Urothelium cell line (cell line): ENCODE measurements at regions not wholly inside any gene's neighbourhood (a gene's known extent, or its start where the extent isn't known, plus 50 kb on each side); places are given as distances from the start of the nearest gene placed in this dataset.
"Not testable (repeated sequence)": the region's sequence is repeated elsewhere in the genome, so short reads cannot be mapped to it uniquely, and the experiment has no call there.

ENCODE experiments used
- DNase-seq: peaks from one replicate; pipeline ENCODE4 v3.0.0; 2011; ENCODE audit warnings: low spot score, mixed read lengths
- FAIRE-seq: peaks from 2 replicates; lab custom pipeline; 2011; peaks lifted over from hg19 to GRCh38; lab: Jason Lieb, UNC

DNA sequence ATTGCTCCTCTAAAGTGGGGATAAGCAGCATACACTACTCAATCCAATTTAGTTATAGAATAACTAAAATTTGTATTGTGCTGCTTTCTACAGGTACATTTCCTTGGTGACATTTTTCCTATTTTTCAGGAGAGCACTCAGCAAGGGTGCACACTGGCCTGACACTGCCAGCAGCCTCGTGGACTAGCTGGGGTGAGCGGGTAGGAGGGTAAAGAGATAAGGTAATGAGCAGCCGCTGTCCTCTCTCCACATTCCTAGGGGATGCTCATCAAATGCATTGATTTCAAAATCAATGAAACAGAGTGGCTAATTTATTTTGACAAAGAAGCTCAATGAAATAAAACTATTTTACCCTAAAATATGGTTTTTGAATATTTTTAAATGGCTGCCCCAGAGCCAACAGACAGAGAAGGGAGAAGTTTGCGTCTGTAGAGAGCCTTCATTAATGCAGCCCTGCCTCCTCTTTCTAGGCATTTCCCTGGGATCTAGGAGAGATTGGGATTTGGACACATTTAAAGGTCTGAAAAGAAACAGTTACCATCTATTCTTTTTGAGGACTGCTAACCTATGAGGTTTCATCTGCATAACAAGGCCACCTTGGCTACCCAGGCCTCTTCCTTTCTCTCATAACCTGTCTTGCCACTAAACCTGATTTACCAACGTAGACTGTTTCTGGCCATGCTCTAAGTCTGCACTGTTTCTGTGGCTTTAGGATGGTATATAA lies 561.0 kb downstream of the IPMK start:
- no peak for DNase-seq
- no peak for FAIRE-seq

DNA sequence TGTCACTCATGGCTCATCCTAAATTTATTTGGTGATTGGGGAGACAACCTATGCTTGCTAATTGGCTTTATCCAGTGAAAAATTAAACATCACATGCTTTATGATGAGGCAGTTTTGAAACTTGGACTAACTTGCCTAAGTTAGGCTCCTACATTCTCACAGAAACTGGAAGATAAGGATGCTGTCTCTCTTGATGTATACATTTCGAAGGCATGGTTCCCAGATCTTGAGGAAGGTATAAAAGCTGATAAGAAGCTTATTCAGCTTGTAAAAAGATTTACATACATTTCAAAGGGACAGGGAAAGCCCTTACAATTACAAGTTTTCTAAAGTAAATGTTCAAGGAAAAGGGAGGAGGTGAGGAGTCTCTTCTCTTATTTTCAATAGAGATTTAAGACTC lies 561.7 kb downstream of the IPMK start:
- DNase-seq (no peak), FAIRE-seq (no peak)

DNA sequence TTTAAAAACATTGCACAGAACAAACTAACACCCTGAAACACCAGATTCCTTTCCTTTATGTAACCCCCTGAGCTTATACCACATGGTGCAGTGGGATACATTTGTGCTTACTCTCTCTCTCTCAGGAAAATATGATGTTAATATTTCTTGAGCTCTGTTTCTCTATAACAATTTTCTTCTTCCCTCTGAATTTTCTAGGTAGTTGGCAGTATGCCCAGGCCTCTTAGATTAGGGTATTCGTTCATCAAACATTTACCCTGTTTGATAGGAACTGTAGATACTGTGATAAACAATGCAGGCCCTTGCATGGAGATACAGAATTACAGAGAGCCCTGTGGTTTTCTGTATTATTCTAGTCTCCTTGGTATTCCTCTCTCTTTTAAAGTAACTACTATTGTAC lies 567.8 kb downstream of the IPMK start:
- no peak for FAIRE-seq
- no peak for DNase-seq

DNA sequence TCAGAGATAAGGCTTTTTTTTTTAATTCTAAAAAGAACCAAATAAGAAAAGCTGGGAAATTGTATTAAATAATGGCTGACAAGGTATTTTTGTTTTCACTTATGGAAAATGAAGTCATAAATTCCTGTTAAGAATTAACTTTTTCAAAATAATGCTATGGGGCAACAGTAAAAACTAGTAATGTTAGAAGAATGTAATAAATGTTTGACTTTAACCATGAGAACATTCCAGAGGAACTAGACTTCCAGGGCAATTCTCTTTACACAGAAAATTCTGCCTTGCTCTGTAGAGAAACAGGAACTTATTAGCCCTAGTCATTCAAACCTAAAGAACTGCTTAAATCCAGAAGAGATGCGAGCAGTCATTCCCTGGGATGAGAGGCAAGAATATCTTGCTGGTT lies 571.1 kb downstream of the IPMK start:
- FAIRE-seq (no peak), DNase-seq (peak; percentile 49)

DNA sequence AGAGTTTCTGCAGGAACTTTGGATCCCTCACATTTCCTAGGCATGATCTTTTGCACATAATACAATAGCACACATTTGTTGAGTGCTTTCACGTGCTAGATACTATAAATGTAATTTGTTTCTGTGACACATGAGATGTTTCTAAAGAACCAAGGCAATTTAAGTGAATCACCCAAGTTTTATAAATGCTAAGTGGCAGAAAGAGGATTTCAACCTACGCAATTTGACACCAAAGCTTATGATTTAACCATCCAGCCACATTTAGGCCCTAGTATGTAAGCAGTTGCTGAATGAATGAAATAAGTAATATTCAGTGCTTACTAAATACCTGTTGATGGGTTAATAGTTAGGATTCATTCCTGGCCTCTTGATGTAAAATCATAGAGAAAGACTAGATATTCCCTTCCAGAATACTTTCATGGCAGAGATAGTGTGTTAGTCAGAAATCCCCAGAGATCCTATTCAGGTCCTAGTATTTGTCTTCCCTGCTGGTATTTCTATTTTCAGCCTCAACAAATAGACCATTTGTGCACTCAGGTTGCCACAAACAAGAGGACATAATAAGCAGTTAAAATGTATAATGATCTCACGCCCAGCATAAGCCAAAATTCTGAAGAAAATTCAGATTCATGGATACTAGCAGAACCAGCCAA lies 572.6 kb downstream of the IPMK start:
- no peak for FAIRE-seq

DNA sequence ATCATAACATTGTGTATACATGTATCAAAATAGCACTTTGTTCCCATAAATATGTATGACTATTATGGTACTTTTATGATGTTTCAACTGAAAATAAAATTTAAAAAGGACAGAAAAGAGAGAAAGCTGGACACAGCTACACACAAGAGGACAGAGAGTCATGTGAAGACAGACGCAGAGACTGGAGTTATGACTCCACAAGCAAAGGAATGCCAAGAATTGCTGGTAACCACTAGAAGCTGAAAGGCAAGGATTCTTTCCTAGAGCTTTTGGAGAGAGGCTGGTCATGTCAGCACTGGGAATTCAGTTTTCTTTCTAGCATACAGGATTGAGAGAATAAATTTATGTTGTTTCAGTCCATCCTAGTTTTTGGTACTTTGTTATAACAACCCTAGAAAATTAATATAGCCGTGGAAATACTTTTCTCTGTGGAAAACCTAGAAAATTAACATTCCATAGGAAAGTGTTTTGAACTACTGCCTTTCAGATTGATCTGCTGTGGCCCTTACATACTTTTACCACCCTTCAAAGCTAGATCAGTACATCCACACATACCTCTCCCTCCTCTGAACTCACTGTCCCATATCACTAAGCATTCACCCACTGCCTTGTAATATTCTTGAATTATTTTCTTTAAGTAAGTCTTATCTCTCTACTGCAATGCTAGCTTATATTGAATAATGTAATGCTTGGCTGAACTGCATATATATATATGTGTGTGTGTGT lies 575.3 kb downstream of the IPMK start:
- DNase-seq, result peak; percentile 52
- FAIRE-seq, result peak; percentile 17

More for the DNA sequence above, 572.6 kb downstream of the IPMK start:
- no peak for DNase-seq

DNA sequence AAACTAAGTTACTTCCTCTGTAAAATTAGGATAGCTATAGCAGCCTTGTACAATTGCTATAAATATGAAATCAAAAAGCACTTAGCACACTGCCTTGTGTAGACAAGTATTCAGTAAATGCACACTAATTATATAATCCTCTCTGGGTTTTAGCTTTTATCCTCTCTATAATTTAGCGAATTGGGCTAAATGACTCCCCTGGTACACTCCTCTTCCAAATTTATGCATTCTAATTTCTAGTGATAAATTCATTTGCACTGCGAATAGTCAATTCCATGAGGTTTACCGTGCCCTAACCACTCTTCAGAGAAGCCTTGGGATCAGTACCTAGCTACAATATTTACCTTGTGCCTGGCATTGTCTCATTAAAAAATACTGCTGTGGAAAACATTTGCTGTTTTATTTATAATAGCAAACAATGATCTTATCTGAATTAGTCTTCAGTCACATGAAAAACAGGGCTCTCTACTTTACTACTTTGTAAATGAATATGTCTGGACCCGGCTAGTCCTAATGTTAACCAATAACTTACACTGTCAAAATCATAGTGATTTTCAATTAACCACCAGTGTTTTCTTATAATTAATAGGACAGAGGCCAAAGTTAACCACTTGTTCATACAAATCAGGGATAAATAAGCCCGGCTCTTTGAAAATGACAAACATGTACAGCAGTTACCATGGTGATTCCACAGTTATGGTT lies 577.9 kb downstream of the IPMK start:
- FAIRE-seq, result no peak

DNA sequence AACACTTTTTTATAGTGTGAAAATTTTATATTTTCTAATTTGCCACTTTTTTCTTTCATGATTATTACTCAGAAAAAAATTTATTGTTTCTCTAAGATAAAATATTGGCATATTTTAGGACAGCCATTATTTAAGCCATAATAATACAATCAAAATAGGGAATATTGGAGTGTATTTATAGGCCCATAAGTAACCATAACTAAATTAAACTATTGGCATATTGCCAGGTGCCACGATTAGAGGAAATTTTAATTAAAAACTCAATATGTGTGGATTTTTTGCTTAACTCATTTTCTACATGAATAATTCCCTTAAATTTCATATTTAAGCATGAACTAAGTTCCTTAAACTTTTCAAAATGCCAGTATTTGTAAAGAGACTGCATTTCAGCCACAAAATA lies 587.8 kb downstream of the IPMK start:
- DNase-seq (no peak), FAIRE-seq (no peak)

More for the DNA sequence above, 577.9 kb downstream of the IPMK start:
- DNase-seq, result no peak

DNA sequence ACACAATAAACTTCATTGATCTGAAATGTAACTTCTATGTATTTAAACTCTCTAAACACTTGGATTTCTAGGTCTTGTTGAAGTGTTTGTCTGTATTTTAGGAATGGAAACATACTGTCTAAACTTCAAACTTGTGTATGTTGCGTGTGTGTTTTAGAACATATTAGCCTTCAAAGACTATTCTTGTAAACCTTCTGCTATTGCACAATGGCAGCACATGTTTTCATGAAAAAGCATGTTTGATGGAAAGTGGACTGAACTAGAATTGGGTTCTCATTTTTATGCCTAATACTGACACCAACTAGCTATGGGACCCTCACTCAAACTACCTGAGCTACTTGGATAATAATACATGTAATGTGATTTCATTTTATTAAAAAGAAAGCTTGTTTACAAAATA lies 592.6 kb downstream of the IPMK start:
- DNase-seq, result no peak
- no peak for FAIRE-seq

DNA sequence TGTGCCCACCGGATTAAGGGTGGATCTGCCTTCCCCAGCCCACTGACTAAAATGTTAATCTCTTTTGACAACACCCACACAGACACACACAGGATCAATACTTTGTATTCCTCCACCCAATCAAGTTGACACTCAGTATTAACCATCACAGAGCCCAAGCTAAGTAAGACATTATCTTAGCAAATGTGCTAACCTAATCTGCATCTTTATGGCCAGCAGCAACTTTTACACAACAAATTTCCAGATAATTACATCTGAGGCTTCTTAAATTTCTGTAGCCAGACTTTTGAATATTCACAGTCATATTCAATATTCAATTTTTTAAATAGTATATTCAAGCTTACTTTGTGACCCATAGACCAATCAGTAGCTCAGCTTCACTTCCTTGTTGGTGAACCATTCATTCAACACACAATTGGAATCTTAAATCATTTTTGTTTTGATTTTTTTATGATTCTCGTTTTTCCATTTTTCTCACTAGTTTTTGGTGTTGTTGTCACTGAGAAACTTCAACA lies 594.2 kb downstream of the IPMK start:
- DNase-seq (no peak), FAIRE-seq (no peak)

DNA sequence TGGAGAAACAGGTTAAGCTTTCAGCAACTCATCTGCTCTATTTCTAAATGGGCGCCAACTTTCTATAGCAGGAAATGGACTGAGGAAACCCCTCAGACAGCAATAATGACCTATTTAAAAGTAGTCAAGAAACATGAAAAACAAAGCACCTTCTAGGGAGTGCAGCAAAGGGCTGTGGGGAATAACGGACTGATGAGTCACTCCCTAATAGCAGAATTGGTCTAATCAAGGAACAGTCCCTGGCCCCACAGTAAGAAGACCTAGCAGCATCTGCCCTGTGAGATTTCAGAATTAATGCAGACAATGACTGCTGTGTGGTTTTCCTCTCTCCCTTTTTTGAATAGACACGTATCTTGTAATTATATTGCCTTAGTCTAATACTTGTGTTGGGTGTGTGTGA lies 602.9 kb downstream of the IPMK start:
- peak; percentile 25 for DNase-seq
- FAIRE-seq, result no peak

DNA sequence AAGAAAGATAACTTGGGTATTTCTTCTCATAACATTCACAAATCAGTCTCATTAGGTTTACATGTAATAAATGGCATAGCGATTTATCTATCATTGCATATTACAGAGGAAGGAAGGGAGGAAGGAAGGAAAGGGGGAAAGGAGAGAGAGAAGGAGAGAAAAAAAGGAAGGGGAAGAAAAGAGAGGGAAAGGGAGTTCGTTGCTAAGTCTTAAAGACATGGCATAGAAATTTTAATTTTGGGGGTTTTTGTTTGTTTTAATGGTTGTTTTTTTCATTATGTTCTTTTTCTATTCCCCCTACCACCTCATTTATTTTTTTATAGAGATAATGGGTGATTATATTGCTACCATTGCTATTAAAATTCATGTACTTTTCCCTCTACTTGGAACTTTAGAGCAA lies 604.3 kb downstream of the IPMK start:
- FAIRE-seq (no peak), DNase-seq (no peak)

DNA sequence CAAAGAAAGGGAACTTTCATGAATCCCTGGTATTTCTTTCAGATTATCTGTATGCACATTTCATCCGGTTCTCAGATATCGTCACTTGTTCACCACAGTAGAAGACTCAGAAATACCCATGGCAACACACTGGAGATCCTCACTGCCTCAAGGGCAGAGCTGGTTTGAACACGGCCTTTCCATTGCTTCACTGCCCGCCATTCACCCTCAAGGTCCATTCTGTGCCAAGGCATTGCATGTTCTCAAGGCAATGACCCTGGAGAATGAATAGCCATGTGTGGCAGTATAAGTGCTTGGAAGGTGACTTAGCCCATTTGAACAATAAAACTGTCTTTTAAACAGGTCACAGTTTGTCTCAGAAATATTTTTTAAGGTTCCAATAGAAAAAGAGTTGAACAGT lies 606.5 kb downstream of the IPMK start:
- DNase-seq, result no peak
- peak; percentile 42 for FAIRE-seq

DNA sequence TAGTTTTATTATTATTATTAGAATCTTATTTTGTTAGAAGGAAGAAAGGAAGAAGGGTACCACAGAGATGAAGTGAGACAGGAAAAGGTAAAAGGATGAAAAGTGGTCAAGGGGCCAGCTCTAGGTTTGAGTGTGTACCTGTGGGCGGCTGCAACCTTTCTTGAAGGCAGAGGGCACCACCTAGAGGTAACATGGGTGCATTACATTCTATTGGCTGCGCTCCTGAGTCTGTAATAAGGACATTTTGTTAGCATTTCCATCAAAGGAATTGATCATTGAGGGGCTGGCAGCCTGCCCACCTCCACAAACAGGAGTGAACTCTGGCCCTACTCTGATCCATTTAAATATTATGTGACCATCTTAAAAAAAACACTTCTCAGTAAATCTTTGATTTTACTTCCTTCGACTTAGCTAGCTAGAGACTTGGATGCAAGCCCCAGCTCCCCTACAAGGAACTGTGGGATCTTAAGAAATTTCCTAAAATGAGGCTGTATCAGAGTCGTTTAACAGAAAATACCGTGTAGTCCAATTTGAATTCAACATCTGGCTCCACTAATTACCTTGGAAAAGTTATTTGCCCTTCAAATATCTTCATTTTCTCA lies 610.4 kb downstream of the IPMK start:
- peak; percentile 60 for DNase-seq
- no peak for FAIRE-seq

DNA sequence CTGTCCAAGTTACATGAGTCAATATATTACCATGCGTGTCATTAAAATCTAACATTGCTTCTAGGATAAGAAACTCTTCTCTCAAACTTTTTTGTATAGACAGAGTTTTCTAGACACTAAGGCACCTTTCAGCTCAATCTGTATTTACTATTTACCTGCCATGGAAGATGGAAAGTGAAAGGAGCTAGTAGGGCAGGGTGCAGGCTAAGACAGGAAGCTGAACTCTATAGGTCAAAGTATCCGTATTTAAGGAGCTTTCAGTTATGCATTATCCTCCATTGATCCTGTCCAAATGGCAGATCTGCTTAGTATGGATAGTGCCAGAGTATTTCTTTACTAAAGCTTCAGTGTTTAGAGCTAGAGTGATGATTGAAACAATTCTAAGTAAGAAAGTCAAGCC lies 612.8 kb downstream of the IPMK start:
- DNase-seq (no peak), FAIRE-seq (peak; percentile 42)

DNA sequence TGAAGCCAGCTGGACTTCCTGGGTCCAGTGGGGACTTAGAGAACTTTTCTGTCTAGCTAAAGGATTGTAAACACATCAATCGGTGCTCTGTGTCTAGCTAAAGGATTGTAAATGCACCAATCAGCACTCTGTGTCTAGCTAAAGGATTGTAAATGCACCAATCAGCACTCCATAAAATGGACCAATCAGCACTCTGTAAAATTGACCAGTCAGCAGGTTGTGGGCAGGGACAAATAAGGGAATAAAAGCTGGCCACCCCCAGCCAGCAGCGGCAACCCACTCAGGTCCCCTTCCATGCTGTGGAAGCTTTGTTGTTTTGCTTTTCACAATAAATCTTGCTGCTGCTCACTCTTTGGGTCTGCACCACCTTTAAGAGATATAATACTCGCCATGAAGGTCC lies 622.6 kb downstream of the IPMK start:
- FAIRE-seq, DNase-seq: not testable (repeated sequence)

DNA sequence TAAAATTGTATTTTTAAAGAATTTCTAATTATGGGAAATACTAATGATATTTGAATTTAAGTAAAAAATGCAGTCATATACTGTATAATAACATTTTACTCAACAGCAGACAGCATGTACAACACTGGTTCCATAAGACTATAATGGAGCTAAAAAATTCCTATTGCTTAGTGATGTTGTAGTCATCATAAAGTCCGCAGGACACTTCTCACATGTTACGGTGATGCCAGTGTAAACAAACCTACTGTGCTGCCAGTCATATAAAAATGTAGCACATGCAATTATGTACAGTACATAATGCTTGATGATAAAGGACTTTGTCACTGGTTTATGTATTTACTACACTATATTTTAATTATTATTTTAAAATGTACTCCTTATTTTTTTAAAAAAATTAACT lies 629.3 kb downstream of the IPMK start:
- DNase-seq, result no peak

DNA sequence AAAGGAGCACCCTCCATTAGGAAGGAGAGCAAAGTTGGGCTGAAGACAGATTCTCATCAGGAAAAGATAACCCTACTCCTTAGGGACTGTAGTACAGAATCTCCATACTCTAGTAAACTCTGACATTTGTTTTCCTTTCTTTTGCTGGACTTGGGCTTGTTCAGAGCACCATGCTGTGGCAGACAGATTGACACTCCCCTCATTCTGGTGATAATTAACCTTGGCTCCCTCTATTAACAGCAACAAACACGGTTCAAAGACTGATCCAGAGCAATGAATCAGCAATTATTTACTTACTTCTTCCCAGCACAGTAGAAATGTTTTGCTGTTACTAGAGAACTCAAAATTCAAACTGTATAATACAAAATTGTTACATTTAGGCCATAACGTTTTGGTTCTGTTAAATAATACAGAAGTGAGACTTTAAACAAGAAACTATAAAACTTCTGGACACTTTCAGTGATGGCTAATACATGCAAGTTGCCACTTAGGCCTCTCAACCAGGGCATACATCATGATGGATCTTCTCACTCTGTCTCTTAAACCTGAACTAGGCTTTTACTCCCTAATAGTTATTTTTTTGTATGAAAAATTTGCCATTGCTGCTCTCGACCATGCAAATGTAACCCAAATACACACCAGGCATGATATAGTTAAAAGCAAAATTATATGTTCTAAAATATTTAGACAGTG lies 639.0 kb downstream of the IPMK start:
- FAIRE-seq, result no peak

More for the DNA sequence above, 629.3 kb downstream of the IPMK start:
- peak; percentile 59 for FAIRE-seq

DNA sequence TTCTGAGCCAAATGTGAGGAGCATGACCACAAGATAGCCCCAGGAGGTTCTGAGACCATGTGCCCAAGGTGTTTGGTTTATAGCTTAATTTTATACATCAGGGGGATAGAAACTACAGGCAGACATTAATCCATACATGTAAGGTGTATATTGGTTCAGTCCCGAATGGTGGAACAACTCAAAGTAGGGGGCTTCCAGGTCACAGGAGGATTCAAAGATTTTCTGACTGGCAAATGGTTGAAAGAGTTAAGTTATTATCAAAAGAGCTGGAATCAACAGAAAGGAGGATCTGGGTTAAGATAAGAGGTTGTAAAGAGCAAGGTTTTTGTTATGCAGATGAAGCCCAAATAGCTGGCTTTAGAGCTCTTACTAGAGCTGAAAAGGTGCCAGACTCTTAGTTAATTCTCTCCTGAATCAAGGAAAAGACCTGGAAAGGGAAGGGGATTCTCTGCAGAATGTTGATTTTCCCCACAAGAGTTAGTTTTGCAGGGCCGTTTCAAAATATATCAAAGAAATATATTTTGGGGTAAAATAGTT lies 640.0 kb downstream of the IPMK start:
- FAIRE-seq (no peak), DNase-seq (no peak)

More for the DNA sequence above, 639.0 kb downstream of the IPMK start:
- no peak for DNase-seq
